Mucosa of descending colon (tissue), 3 donors: ENCODE measurements at regions not wholly inside any gene's neighbourhood (a gene's known extent, or its start where the extent isn't known, plus 50 kb on each side); places are given as distances from the start of the nearest gene placed in this dataset.
A peak's percentile ranks its signal among the peaks of the same experiment; 100 is the strongest.
"Not testable (repeated sequence)": the region's sequence is repeated elsewhere in the genome, so short reads cannot be mapped to it uniquely, and the experiment has no call there.

Source experiments
- ATAC-seq: fragments of 200-7000 bp; cut with Tn5 transposase; one replicate; pipeline ENCODE4 v1.9.1; 2020; ENCODE audit warnings: mild to moderate bottlenecking, moderate library complexity
- DNase-seq, 3 donors: peaks; one replicate each; pipeline ENCODE4 v3.0.0-alpha.2; 2020
- H3K36me3 ChIP-seq: fragments of 200-600 bp; one replicate; pipeline ENCODE4 v1.8.0; 2021; ENCODE audit warnings: low read depth, mild to moderate bottlenecking
- H3K4me1 ChIP-seq: fragments of 200-600 bp; one replicate; pipeline ENCODE4 v1.8.0; 2021; ENCODE audit warnings: low read depth, mild to moderate bottlenecking
- H3K4me3 ChIP-seq: fragments of 200-600 bp; one replicate; pipeline ENCODE4 v1.8.0; 2021; ENCODE audit warnings: mild to moderate bottlenecking
- H3K9me3 ChIP-seq: fragments of 200-600 bp; one replicate; pipeline ENCODE4 v1.8.0; 2021; ENCODE audit warnings: mild to moderate bottlenecking
- CTCF ChIP-seq: fragments of 200-600 bp; IDR thresholded peaks from one replicate; pipeline ENCODE4 v1.8.0; 2022; ENCODE audit warnings: antibody characterized with exemption, mild to moderate bottlenecking
- intact Hi-C, 2 donors: fragments of 100-400 bp; cut with DNase I in 1 of 2; cut with micrococcal nuclease in 1 of 2; formaldehyde crosslinking; loops; one replicate each; pipeline versions ENCODE4 v1.11.0 to v1.11.1; 2022; cut with DNase I, micrococcal nuclease
- donor health status: DM: no; HTN: no; CAD: no; lungs with moderate emphysema.
- donor health status: DM: no; HTN: no; CAD: no.
- donor health status: DM: no; HTN: yes; CAD: no.

- H3K36me3 ChIP-seq, DNase-seq, H3K9me3 ChIP-seq, ATAC-seq, H3K4me1 ChIP-seq, intact Hi-C loops, H3K4me3 ChIP-seq: not testable (repeated sequence)
Measured at GRCh38 chr4:189631568-189631916, 309.1 kb upstream of the FRG1 start.

GRCh38 chr4:189650436-189650835, 290.2 kb upstream of the FRG1 start:
- H3K9me3 ChIP-seq, intact Hi-C loops: not testable (repeated sequence)

GRCh38 chr4:189653130-189653653, 287.5 kb upstream of the FRG1 start:
- H3K4me1 ChIP-seq, H3K36me3 ChIP-seq, ATAC-seq, intact Hi-C loops, H3K4me3 ChIP-seq, DNase-seq, H3K9me3 ChIP-seq: not testable (repeated sequence)

More at GRCh38 chr4:189650436-189650835, 290.2 kb upstream of the FRG1 start:
- H3K4me1 ChIP-seq, H3K4me3 ChIP-seq, H3K36me3 ChIP-seq, DNase-seq, ATAC-seq: not testable (repeated sequence)

GRCh38 chr4:189653983-189654382, 286.7 kb upstream of the FRG1 start:
- intact Hi-C loops, DNase-seq, H3K4me1 ChIP-seq, ATAC-seq, H3K9me3 ChIP-seq, H3K36me3 ChIP-seq, H3K4me3 ChIP-seq: not testable (repeated sequence)

GRCh38 chr4:189654396-189654795, 286.3 kb upstream of the FRG1 start:
- ATAC-seq, DNase-seq, intact Hi-C loops, H3K9me3 ChIP-seq, H3K4me3 ChIP-seq, H3K36me3 ChIP-seq, H3K4me1 ChIP-seq: not testable (repeated sequence)

- H3K9me3 ChIP-seq, intact Hi-C loops, H3K36me3 ChIP-seq, H3K4me3 ChIP-seq, H3K4me1 ChIP-seq, DNase-seq, ATAC-seq: not testable (repeated sequence)
Measured at GRCh38 chr4:189655817-189656216, 284.9 kb upstream of the FRG1 start.

GRCh38 chr4:189656641-189657040, 284.0 kb upstream of the FRG1 start:
- DNase-seq = peak in 1 of 3 donors; percentile 10
- TF ChIP-seq CTCF = no peak

GRCh38 chr4:189658259-189658658, 282.4 kb upstream of the FRG1 start:
- H3K4me1 ChIP-seq, H3K4me3 ChIP-seq, H3K36me3 ChIP-seq, H3K9me3 ChIP-seq, intact Hi-C loops, DNase-seq: not testable (repeated sequence)
- peak; percentile 92 for ATAC-seq

More at GRCh38 chr4:189656641-189657040, 284.0 kb upstream of the FRG1 start:
- no peak for ATAC-seq
- Histone ChIP-seq H3K36me3 (no peaks in the 10 kb centered on the region), H3K4me1 (no peaks in the 10 kb centered on the region), H3K4me3 (no peak overlapping the region), H3K9me3 (no peaks in the 10 kb centered on the region)
- intact Hi-C loops = no loop called here

- ATAC-seq, H3K36me3 ChIP-seq, DNase-seq, H3K9me3 ChIP-seq, intact Hi-C loops, H3K4me1 ChIP-seq, H3K4me3 ChIP-seq: not testable (repeated sequence)
Measured at GRCh38 chr4:189658831-189659230, 281.8 kb upstream of the FRG1 start.

GRCh38 chr4:189659287-189659686, 281.4 kb upstream of the FRG1 start:
- intact Hi-C loops = no loop called here
- ATAC-seq = no peak
- H3K4me1 ChIP-seq = no peaks in the 10 kb centered on the region
- H3K9me3 ChIP-seq = no peaks in the 10 kb centered on the region
- no peak for DNase-seq
- no peaks in the 10 kb centered on the region for H3K36me3 ChIP-seq
- no peak for TF ChIP-seq CTCF
- H3K4me3 ChIP-seq = no peak overlapping the region
